ENCODE measurements at regions not wholly inside any gene's neighbourhood (a gene's known extent, or its start where the extent isn't known, plus 50 kb on each side); places are given as distances from the start of the nearest gene placed in this dataset.

DNA sequence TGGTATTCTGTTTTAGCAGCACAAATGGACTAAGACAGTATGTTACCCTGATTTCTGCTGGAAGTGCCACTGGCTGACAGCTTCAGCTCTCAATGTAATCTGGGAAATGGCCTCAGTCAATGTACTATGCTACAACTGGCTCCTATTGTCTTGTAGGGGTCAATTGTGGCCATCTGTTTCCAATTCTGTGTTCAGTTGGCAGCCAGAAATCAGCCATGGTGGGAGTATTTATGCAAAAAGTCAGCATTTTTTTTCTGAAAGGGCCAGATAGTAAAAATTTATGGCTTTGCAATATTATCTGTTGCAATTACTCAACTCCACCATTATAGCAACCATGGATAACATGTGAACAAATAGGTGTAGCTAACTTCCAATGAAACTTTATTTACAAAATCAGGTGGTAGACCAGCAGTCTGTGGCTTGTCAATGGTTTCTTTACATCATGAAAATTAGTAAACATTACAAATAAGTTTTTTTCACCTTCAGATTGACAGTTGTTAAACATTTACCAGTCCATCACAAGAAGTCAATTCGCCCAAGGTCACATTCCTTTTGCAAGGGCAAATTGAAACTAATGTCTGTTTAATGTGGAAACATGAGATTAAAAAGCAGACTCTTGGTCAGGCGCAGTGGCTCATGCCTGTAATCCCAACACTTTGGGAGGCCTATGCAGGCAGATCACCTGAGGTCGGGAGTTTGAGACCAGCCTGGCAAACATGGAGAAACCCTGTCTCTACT lies 58.3 kb upstream of the TSHZ2 start (continued):
- TF ChIP-seq RFXAP (CRISPR knock-in tag; IDR thresholded peaks at IDR 0.05; ENCODE audit: borderline replicate concordance) (no peak), MYNN (CRISPR knock-in tag; IDR thresholded peaks at IDR 0.05; ENCODE audit: low read depth) (no peak), PHF8 (CRISPR knock-in tag; IDR thresholded peaks at IDR 0.05) (peak; percentile 23; the same call in 1 of the 2 replicates), ZNF430 (CRISPR knock-in tag; IDR thresholded peaks at IDR 0.05) (no peak), MEF2D (CRISPR knock-in tag; IDR thresholded peaks at IDR 0.05) (peak; percentile 39; the same call in 1 of the 2 replicates), ZSCAN30 (CRISPR knock-in tag; IDR thresholded peaks at IDR 0.05) (no peak), MIER2 (CRISPR knock-in tag; IDR thresholded peaks at IDR 0.05) (no peak), FLYWCH1 (CRISPR knock-in tag; IDR thresholded peaks at IDR 0.05) (no peak), ZNF136 (CRISPR knock-in tag; IDR thresholded peaks at IDR 0.05; ENCODE audit: low read depth) (no peak), U2AF1 (optimal IDR thresholded peaks at IDR 0.05; ENCODE audit: low read depth, low read length) (no peak), ZMYM2 (CRISPR knock-in tag; IDR thresholded peaks at IDR 0.05) (peak; percentile 98), RARG (CRISPR knock-in tag; IDR thresholded peaks at IDR 0.05; ENCODE audit: low read depth) (no peak), SMYD3 (CRISPR knock-in tag; IDR thresholded peaks at IDR 0.05) (no peak)
- TF ChIP-seq, protein P1, sequence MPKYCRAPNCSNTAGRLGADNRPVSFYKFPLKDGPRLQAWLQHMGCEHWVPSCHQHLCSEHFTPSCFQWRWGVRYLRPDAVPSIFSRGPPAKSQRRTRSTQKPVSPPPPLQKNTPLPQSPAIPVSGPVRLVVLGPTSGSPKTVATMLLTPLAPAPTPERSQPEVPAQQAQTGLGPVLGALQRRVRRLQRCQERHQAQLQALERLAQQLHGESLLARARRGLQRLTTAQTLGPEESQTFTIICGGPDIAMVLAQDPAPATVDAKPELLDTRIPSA (CRISPR knock-in tag; IDR thresholded peaks at IDR 0.05; ENCODE audit: borderline replicate concordance): no peak
- TF ChIP-seq, protein P2, sequence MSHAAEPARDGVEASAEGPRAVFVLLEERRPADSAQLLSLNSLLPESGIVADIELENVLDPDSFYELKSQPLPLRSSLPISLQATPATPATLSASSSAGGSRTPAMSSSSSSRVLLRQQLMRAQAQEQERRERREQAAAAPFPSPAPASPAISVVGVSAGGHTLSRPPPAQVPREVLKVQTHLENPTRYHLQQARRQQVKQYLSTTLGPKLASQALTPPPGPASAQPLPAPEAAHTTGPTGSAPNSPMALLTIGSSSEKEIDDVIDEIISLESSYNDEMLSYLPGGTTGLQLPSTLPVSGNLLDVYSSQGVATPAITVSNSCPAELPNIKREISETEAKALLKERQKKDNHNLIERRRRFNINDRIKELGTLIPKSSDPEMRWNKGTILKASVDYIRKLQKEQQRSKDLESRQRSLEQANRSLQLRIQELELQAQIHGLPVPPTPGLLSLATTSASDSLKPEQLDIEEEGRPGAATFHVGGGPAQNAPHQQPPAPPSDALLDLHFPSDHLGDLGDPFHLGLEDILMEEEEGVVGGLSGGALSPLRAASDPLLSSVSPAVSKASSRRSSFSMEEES (CRISPR knock-in tag; IDR thresholded peaks at IDR 0.05): peak; percentile 44; the same call in 1 of the 2 replicates
- TF ChIP-seq, protein P3, sequence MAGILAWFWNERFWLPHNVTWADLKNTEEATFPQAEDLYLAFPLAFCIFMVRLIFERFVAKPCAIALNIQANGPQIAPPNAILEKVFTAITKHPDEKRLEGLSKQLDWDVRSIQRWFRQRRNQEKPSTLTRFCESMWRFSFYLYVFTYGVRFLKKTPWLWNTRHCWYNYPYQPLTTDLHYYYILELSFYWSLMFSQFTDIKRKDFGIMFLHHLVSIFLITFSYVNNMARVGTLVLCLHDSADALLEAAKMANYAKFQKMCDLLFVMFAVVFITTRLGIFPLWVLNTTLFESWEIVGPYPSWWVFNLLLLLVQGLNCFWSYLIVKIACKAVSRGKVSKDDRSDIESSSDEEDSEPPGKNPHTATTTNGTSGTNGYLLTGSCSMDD (CRISPR knock-in tag; IDR thresholded peaks at IDR 0.05): no peak
- TF ChIP-seq, protein P4, sequence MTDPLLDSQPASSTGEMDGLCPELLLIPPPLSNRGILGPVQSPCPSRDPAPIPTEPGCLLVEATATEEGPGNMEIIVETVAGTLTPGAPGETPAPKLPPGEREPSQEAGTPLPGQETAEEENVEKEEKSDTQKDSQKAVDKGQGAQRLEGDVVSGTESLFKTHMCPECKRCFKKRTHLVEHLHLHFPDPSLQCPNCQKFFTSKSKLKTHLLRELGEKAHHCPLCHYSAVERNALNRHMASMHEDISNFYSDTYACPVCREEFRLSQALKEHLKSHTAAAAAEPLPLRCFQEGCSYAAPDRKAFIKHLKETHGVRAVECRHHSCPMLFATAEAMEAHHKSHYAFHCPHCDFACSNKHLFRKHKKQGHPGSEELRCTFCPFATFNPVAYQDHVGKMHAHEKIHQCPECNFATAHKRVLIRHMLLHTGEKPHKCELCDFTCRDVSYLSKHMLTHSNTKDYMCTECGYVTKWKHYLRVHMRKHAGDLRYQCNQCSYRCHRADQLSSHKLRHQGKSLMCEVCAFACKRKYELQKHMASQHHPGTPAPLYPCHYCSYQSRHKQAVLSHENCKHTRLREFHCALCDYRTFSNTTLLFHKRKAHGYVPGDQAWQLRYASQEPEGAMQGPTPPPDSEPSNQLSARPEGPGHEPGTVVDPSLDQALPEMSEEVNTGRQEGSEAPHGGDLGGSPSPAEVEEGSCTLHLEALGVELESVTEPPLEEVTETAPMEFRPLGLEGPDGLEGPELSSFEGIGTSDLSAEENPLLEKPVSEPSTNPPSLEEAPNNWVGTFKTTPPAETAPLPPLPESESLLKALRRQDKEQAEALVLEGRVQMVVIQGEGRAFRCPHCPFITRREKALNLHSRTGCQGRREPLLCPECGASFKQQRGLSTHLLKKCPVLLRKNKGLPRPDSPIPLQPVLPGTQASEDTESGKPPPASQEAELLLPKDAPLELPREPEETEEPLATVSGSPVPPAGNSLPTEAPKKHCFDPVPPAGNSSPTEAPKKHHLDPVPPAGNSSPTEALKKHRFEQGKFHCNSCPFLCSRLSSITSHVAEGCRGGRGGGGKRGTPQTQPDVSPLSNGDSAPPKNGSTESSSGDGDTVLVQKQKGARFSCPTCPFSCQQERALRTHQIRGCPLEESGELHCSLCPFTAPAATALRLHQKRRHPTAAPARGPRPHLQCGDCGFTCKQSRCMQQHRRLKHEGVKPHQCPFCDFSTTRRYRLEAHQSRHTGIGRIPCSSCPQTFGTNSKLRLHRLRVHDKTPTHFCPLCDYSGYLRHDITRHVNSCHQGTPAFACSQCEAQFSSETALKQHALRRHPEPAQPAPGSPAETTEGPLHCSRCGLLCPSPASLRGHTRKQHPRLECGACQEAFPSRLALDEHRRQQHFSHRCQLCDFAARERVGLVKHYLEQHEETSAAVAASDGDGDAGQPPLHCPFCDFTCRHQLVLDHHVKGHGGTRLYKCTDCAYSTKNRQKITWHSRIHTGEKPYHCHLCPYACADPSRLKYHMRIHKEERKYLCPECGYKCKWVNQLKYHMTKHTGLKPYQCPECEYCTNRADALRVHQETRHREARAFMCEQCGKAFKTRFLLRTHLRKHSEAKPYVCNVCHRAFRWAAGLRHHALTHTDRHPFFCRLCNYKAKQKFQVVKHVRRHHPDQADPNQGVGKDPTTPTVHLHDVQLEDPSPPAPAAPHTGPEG (CRISPR knock-in tag; IDR thresholded peaks at IDR 0.05): no peak
- TF ChIP-seq, protein P5, sequence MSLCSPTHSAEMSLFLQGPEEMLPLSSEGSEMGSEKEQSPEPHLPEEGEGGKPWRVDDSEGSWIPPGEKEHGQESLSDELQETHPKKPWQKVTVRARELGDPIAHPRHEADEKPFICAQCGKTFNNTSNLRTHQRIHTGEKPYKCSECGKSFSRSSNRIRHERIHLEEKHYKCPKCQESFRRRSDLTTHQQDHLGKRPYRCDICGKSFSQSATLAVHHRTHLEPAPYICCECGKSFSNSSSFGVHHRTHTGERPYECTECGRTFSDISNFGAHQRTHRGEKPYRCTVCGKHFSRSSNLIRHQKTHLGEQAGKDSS (CRISPR knock-in tag; IDR thresholded peaks at IDR 0.05; ENCODE audit: borderline replicate concordance, low read depth): peak; percentile 18; the same call in 1 of the 2 replicates
- TF ChIP-seq, protein P6, sequence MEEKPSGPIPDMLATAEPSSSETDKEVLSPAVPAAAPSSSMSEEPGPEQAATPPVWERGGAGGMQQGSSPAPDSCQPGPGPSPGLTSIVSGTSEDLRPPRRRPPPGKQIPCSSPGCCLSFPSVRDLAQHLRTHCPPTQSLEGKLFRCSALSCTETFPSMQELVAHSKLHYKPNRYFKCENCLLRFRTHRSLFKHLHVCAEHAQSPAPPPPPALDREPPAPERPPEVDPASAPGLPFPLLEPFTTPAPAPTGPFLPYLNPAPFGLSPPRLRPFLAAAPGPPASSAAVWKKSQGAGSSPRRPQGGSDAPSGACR (CRISPR knock-in tag; IDR thresholded peaks at IDR 0.05): 0 out of 2 replicates have a peak, but pooled peaks have one; percentile 15
